ENCODE measurements at regions not wholly inside any gene's neighbourhood (a gene's known extent, or its start where the extent isn't known, plus 50 kb on each side); places are given as distances from the start of the nearest gene placed in this dataset.

DNA sequence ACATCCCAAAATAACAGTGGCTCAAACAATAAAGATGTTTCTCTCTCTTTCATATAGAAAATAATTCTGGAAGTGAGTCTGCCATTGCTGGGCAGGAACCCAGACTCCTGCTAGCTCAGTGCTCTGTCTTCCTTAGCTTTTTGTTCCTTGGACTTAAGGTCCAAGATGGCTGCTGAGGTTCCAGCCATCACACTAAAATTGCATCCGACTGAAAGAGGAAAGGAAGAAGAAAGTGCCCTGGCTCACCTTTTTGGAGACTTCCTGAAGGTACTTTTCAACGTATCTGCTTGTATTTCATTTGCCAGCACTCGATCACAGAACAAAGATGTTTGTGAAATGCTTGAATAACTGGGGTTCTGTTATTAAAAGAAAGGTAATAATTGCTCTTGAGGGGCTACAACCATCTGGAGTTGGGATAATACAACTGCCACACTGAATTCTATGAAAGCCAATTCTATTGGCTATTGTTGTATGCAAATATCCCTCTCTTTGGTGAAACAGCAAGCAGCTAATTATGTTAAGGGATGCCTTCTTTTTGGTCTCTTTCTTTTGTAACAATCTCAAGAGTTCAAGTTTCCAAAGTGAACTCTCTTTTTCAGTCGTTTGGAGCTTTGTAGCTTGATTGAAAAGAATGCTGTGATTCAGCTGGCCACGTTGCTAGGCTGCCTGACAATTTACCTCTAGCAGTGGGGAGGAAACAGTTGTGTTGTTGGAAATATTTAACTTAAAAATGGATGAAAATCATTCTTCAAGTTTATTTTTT, 83.9 kb downstream of the BAMBI start:
- TF ChIP-seq POLR2AphosphoS5 (IDR thresholded peaks at IDR 0.05; ENCODE audit: low read length) = no peak
- no peak for TF ChIP-seq GABPA (IDR thresholded peaks at IDR 0.05; ENCODE audit: low read depth)
- TF ChIP-seq, protein P1, sequence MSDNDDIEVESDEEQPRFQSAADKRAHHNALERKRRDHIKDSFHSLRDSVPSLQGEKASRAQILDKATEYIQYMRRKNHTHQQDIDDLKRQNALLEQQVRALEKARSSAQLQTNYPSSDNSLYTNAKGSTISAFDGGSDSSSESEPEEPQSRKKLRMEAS (IDR thresholded peaks at IDR 0.05; ENCODE audit: low read depth, low read length) = no peak
- TF ChIP-seq YY1 (IDR thresholded peaks at IDR 0.05; ENCODE audit: low read depth, low read length) = no peak
- TF ChIP-seq EP300 (IDR thresholded peaks at IDR 0.05; ENCODE audit: borderline replicate concordance in 1 of 2, control insufficient read depth in 1 of 2, low read depth in 2 of 2, low read length in 2 of 2) = no peak
- no peak for TF ChIP-seq TCF7 (IDR thresholded peaks at IDR 0.05; ENCODE audit: borderline replicate concordance)
- TF ChIP-seq, protein P2, sequence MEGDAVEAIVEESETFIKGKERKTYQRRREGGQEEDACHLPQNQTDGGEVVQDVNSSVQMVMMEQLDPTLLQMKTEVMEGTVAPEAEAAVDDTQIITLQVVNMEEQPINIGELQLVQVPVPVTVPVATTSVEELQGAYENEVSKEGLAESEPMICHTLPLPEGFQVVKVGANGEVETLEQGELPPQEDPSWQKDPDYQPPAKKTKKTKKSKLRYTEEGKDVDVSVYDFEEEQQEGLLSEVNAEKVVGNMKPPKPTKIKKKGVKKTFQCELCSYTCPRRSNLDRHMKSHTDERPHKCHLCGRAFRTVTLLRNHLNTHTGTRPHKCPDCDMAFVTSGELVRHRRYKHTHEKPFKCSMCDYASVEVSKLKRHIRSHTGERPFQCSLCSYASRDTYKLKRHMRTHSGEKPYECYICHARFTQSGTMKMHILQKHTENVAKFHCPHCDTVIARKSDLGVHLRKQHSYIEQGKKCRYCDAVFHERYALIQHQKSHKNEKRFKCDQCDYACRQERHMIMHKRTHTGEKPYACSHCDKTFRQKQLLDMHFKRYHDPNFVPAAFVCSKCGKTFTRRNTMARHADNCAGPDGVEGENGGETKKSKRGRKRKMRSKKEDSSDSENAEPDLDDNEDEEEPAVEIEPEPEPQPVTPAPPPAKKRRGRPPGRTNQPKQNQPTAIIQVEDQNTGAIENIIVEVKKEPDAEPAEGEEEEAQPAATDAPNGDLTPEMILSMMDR (IDR thresholded peaks at IDR 0.05 in 2 of 3, conservative IDR thresholded peaks at IDR 0.05 in 1 of 3; ENCODE audit: control insufficient read depth in 2 of 3, extremely low read depth in 1 of 3, insufficient read depth in 1 of 3, low read depth in 3 of 3, low read length in 3 of 3) = no peak
- TF ChIP-seq CBX5 (IDR thresholded peaks at IDR 0.05; ENCODE audit: low read depth) = no peak
- TF ChIP-seq, protein P3, sequence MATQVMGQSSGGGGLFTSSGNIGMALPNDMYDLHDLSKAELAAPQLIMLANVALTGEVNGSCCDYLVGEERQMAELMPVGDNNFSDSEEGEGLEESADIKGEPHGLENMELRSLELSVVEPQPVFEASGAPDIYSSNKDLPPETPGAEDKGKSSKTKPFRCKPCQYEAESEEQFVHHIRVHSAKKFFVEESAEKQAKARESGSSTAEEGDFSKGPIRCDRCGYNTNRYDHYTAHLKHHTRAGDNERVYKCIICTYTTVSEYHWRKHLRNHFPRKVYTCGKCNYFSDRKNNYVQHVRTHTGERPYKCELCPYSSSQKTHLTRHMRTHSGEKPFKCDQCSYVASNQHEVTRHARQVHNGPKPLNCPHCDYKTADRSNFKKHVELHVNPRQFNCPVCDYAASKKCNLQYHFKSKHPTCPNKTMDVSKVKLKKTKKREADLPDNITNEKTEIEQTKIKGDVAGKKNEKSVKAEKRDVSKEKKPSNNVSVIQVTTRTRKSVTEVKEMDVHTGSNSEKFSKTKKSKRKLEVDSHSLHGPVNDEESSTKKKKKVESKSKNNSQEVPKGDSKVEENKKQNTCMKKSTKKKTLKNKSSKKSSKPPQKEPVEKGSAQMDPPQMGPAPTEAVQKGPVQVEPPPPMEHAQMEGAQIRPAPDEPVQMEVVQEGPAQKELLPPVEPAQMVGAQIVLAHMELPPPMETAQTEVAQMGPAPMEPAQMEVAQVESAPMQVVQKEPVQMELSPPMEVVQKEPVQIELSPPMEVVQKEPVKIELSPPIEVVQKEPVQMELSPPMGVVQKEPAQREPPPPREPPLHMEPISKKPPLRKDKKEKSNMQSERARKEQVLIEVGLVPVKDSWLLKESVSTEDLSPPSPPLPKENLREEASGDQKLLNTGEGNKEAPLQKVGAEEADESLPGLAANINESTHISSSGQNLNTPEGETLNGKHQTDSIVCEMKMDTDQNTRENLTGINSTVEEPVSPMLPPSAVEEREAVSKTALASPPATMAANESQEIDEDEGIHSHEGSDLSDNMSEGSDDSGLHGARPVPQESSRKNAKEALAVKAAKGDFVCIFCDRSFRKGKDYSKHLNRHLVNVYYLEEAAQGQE (IDR thresholded peaks at IDR 0.05; ENCODE audit: low read depth, low read length) = no peak
- TF ChIP-seq TARDBP (IDR thresholded peaks at IDR 0.05; ENCODE audit: borderline replicate concordance) = no peak
- TF ChIP-seq NR2C2 (IDR thresholded peaks at IDR 0.05; ENCODE audit: borderline replicate concordance, control insufficient read depth, insufficient read length, low read depth) = no peak

Data from GM12878 (cell line).